Loucy (cell line): ENCODE measurements at regions not wholly inside any gene's neighbourhood (a gene's known extent, or its start where the extent isn't known, plus 50 kb on each side); places are given as distances from the start of the nearest gene placed in this dataset.

Experiments
- EZH2phosphoT487 ChIP-seq: fragments of 200-600 bp; IDR thresholded peaks from 2 replicates; pipeline ENCODE4 v1.6.1; 2018; ENCODE audit warnings: antibody characterized with exemption, mild to moderate bottlenecking, moderate library complexity, borderline replicate concordance
- TF ChIP-seq, protein P1 (sequence below): fragments of 200-600 bp; sonication (generic); conservative IDR thresholded peaks from 2 replicates; pipeline ENCODE4 v1.5.1; 2014; ENCODE audit warnings: mild to moderate bottlenecking, antibody characterized with exemption, low read length

DNA sequence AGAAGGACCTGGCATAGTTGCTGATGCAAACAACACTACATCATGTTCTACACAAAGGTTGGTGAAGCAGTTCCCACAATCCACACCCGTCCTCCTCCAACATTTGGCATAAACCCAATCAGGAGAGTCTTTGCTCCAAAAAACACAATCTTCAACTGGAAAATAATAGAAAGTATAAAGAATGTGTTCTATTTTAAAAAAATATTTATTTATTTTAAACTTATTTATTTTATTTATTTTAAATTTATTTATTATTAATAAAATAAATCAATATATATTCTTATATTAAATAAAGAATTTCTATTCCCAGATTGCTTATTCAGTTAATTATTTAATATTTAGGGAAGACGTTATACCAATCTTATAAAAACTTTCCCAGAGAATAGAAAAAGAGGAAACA, 1753.7 kb upstream of the AGA start:
- TF ChIP-seq, protein P1, sequence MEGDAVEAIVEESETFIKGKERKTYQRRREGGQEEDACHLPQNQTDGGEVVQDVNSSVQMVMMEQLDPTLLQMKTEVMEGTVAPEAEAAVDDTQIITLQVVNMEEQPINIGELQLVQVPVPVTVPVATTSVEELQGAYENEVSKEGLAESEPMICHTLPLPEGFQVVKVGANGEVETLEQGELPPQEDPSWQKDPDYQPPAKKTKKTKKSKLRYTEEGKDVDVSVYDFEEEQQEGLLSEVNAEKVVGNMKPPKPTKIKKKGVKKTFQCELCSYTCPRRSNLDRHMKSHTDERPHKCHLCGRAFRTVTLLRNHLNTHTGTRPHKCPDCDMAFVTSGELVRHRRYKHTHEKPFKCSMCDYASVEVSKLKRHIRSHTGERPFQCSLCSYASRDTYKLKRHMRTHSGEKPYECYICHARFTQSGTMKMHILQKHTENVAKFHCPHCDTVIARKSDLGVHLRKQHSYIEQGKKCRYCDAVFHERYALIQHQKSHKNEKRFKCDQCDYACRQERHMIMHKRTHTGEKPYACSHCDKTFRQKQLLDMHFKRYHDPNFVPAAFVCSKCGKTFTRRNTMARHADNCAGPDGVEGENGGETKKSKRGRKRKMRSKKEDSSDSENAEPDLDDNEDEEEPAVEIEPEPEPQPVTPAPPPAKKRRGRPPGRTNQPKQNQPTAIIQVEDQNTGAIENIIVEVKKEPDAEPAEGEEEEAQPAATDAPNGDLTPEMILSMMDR, result no peak
- no peak for TF ChIP-seq EZH2phosphoT487
